Adrenal gland (tissue), 9 donors: ENCODE measurements at regions not wholly inside any gene's neighbourhood (a gene's known extent, or its start where the extent isn't known, plus 50 kb on each side); places are given as distances from the start of the nearest gene placed in this dataset.

ENCODE experiments used
- DNase-seq, 7 donors: peaks; one replicate each; pipeline ENCODE4 v3.0.0-alpha.2; 2019 to 2020
- H3K27ac ChIP-seq, 5 donors: fragments of 200-600 bp; sonication (generic) in 4 of 5; 1 replicate in 3 of 5; 2 replicates in 2 of 5; pipeline versions ENCODE4 v1.5.1 to v1.8.0; 2016 to 2020; ENCODE audit warnings: mild to moderate bottlenecking in 1 of 5
- H3K27me3 ChIP-seq: fragments of 200-600 bp; 2 replicates; pipeline ENCODE4 v1.8.0; 2021
- H3K36me3 ChIP-seq, 2 donors: fragments of 200-600 bp; replicated peaks in 1 of 2; 1 replicate in 1 of 2; 2 replicates in 1 of 2; pipeline versions ENCODE4 v1.5.1 to v1.8.0; 2018 to 2022
- H3K4me1 ChIP-seq, 2 donors: fragments of 200-600 bp; replicated peaks in 1 of 2; 1 replicate in 1 of 2; 2 replicates in 1 of 2; pipeline versions ENCODE4 v1.5.1 to v1.8.0; 2018 to 2021
- H3K4me3 ChIP-seq, 4 donors: fragments of 200-600 bp; sonication (generic) in 3 of 4; one replicate each; pipeline ENCODE4 v1.5.1; 2016 to 2018
- H3K9me3 ChIP-seq, 3 donors: fragments of 200-600 bp; sonication (generic) in 1 of 3; replicated peaks in 1 of 3; 1 replicate in 2 of 3; 2 replicates in 1 of 3; pipeline versions ENCODE4 v1.5.1 to v1.8.0; 2016 to 2021
- CTCF ChIP-seq, 6 experiments: fragments of 450-650 bp in 4 of 6; fragments of 200-600 bp in 2 of 6; sonication (generic) in 1 of 6; IDR thresholded peaks; 1 replicate in 5 of 6; 2 replicates in 1 of 6; pipeline versions ENCODE4 v1.5.1 to v1.8.0; 2016 to 2021; ENCODE audit warnings: antibody characterized with exemption in 6 of 6, mild to moderate bottlenecking in 2 of 6, moderate library complexity in 1 of 6
- POLR2A ChIP-seq, 2 donors: fragments of 450-650 bp; IDR thresholded peaks; one replicate each; pipeline ENCODE4 v1.6.1; 2017; ENCODE audit warnings: antibody characterized with exemption in 2 of 2, mild to moderate bottlenecking in 2 of 2, moderate library complexity in 1 of 2
- WGBS, 4 donors: extraction: QIAGEN DNeasy Blood & Tissue Kit in 2 of 4; methylation state at CpG; one replicate each; pipeline versions ENCODE4 v1.1.5 to v1.1.7; 2013 to 2017; 5-methylcytosine and 5-hydroxymethylcytosine counted together
- intact Hi-C, 2 donors: fragments of 100-400 bp; cut with DNase I; formaldehyde crosslinking; loops; one replicate each; pipeline versions ENCODE4 v1.14.1 to v1.15.0; 2022 to 2023
- donor health status: healthy with polysubstance abuse.
- donor health status: Bipolar disorder and iron deficiency.
- donor health status: DM: yes; HTN: yes; CAD: no.
- donor health status: DM: no; HTN: no; CAD: no.
- donor health status: DM: no; HTN: no; CAD: no.

DNA sequence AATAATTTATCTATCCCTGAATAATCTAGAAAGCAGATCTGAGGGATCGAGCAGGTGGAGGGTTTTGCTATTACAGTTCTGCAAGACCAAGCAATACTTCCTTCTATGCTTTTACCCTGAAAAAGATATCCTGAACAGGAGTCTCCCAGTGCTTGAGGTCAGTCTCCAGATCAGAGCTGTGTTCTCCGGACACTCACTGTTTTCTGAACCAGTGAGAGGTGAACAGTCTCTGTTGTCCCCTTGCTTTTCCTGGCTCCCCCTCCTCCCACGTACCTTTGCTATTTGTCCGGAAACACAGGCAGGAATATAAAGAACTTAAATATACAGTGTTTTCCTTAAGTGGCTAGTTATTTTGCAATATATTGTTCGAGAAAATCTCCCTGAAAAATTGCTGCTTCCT, 116.6 kb downstream of the ATXN3L start:
- Histone ChIP-seq H3K36me3 (no peaks in the 10 kb centered on the region), H3K27ac (no peak overlapping the region), H3K27me3 (no peaks in the 10 kb centered on the region), H3K9me3 (no peaks in the 10 kb centered on the region), H3K4me3 (no peak overlapping the region), H3K4me1 (no peaks in the 10 kb centered on the region)
- intact Hi-C loops = no loop called here
- no peak for DNase-seq
- 63 to 71% (median 69%) methylated on average over 4 to 5 of the region's 5 CpGs for WGBS, 4 donors
- TF ChIP-seq CTCF (IDR thresholded peaks at IDR 0.05) (no peak), POLR2A (IDR thresholded peaks at IDR 0.05) (no peak)

- Histone ChIP-seq H3K4me3 (no peak overlapping the region), H3K9me3 (no peaks in the 10 kb centered on the region), H3K4me1 (no peaks in the 10 kb centered on the region), H3K27ac (no peak overlapping the region), H3K36me3 (no peaks in the 10 kb centered on the region), H3K27me3 (no peaks in the 10 kb centered on the region)
- no peak for DNase-seq
- TF ChIP-seq POLR2A (IDR thresholded peaks at IDR 0.05) (no peak), CTCF (IDR thresholded peaks at IDR 0.05) (no peak)
- 71 to 93% (median 82%) methylated on average over 13 to 14 of the region's 14 CpGs for WGBS, 4 donors
- intact Hi-C loops = no loop called here
Measured at GRCh38 chrX:13201605-13202219, 118.1 kb downstream of the ATXN3L start.

DNA sequence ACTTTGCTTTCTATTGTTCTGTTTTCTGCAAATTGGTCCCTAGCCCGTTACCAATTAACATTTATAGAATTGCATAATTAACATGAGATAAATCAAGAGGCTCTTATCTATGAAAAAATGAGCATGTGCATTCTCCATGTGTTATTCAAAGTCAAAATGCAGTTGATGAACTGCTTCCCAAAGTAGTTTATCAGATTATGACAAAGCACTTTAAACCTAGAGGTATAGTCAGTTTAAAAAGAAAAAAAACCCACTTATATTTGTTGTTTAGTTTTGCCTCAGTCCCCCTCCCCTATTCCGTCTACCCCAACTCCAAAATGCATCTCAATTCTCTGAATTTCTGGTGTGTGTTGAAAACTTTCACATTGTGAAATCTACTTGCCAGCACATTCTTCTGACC, 119.5 kb downstream of the ATXN3L start:
- no peaks in the 10 kb centered on the region for H3K4me1 ChIP-seq
- H3K27ac ChIP-seq = no peak overlapping the region
- intact Hi-C loops = no loop called here
- H3K36me3 ChIP-seq = no peaks in the 10 kb centered on the region
- H3K4me3 ChIP-seq = no peak overlapping the region
- no peaks in the 10 kb centered on the region for H3K9me3 ChIP-seq
- WGBS, 4 donors = 44 to 66% (median 61%) methylated on average over 2 of the region's 2 CpGs
- no peaks in the 10 kb centered on the region for H3K27me3 ChIP-seq
- TF ChIP-seq CTCF (IDR thresholded peaks at IDR 0.05) = no peak
- no peak for TF ChIP-seq POLR2A (IDR thresholded peaks at IDR 0.05)
- DNase-seq = no peak

DNA sequence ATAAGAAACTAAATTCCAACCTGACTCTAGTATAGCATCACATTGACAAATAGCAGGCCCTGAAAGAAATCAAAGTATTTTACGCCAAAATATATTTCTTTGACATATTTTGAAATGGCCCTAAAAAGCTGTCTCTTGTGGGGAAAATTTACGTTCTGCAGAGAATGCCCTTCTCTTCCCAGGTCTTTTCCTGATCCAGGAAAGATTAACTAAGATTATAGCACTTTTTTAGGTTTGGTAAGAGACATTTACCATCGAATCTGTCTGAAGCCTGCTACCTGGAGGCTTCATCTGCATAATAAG, 121.1 kb downstream of the ATXN3L start:
- H3K4me1 ChIP-seq = peaks cover 0 to 12% of the 10 kb centered on the region in 2 donors
- H3K9me3 ChIP-seq = no peaks in the 10 kb centered on the region
- no peak overlapping the region for H3K4me3 ChIP-seq
- no peaks in the 10 kb centered on the region for H3K36me3 ChIP-seq
- H3K27me3 ChIP-seq = no peaks in the 10 kb centered on the region
- intact Hi-C loops = no loop called here
- H3K27ac ChIP-seq = no peak overlapping the region
- TF ChIP-seq CTCF (IDR thresholded peaks at IDR 0.05) (no peak), POLR2A (IDR thresholded peaks at IDR 0.05) (no peak)
- no peak for DNase-seq
- 71 to 88% (median 83%) methylated on average over 3 of the region's 3 CpGs for WGBS, 4 donors
